DMS53 (cell line): ENCODE measurements at regions not wholly inside any gene's neighbourhood (a gene's known extent, or its start where the extent isn't known, plus 50 kb on each side); places are given as distances from the start of the nearest gene placed in this dataset.
"Not testable (repeated sequence)": the region's sequence is repeated elsewhere in the genome, so short reads cannot be mapped to it uniquely, and the experiment has no call there.

Experiments
- DNase-seq: peaks from one replicate; lab custom pipeline; 2025; lab: John Stamatoyannopoulos, UW

DNA sequence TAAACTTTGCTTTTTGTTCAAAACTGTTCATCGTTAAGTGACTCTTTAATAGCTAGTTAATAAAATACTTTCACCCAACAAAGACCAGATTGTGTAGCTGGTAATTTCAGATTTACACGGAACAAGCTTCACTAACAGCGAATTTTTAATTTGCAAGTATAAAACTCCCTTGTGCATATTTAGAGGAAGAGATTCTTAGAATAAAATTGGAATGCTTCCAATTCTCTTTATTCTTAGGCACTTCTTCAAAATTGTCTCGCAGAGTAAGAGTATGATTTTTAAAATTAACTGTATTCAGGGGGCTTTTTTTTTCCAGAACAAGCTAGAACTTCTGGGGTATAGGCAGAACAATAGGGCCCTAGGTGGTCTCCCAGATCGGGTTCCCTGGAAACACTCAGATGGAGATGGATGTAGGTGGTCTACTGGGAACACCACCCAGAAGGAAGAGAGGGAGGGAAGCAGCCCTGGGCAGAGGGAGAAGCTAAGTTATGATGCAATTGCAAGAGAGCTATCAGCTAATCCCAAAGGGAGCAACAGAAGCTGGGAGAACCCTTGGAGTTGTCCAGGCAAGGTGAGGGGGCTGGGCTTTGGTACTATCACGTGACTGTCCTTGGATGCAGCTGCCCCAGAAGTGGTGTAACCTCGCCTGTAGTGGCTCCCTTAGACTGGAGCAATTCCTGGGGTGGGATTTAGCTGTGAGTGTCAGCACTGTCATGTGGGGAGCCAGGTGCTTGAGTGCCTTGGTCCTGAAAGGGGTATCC, 151.7 kb upstream of the ASB18 start:
- no peak for DNase-seq

- DNase-seq: no peak
Measured at GRCh38 chr2:236417150-236417549, 152.5 kb upstream of the ACKR3 start.

- no peak for DNase-seq
Measured at GRCh38 chr2:236430584-236430983, 139.0 kb upstream of the ACKR3 start.

DNA sequence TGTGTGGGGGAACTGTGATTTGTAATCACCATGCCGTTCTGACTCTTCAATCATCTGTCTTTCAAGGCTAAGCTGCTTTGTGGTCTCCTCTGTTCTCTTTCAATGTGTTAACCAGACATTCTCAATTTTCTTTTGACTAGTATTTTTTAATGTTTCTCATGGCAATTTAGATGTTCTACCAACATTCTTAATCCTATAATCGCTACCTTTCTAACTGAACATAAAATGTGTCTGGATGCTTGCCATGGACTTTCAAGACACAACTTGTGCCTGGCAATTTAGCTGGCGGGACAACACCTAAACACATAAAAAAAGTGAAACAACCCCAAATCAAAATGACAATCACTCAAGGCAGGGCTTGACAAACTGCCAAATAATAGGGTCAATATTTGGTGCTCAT, 135.0 kb upstream of the ACKR3 start:
- DNase-seq: no peak

DNA sequence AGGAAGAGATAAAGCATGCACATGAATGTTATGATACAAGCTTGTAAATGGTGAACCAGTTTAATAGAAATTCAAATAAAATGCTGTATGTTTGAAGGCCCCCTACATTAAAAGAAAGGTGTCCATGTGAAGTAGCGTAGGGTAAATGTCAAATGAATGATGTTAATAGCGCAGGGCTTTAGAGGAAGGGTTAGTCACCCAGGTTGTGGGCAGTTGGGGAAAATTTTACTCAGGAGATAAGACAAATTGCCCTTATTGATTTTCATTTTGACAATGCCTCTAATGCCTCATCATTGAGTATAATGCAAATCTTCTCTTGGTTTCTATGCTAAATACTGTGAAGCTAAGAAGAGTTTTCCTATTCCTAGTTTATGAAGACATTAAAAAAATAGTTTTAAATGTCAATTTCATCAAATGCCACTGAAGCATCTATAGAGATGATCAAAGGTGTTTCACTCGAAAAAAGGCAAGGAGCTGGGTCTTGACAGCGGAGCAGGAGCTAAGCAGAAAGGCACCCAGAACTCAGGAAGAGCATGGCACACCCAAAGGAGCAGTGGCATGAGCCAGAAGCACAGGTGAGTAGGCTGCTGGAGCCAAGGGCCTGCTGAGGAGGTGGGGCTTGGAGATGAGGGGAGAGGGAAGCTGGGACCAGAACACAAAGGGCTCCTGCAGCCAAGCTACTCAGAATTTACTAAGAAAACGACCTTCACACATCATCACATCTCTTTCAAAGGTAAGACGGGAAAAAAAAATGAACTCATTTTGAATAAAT, 129.3 kb upstream of the ACKR3 start:
- DNase-seq: no peak

- no peak for DNase-seq
Measured at GRCh38 chr2:236444187-236444586, 125.4 kb upstream of the ACKR3 start.

DNA sequence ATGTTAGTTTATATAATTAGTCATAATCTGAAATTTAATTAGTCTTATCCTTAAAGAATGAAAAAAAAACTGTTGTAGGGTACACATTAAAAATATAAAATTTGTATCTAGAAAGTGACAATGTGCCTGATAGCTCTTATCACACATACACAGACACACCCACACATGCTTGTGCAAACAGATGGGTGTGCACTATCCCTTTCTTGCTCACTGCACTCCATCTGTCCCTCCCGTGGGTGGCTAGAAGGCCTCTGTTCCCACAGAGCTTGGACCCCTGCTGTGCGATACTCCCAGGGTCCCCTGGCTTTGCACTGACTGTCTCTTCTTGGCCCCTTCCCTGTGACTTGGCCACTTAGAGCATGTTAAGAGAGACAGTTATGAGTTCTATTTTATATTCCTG, 123.9 kb upstream of the ACKR3 start:
- DNase-seq: no peak

DNA sequence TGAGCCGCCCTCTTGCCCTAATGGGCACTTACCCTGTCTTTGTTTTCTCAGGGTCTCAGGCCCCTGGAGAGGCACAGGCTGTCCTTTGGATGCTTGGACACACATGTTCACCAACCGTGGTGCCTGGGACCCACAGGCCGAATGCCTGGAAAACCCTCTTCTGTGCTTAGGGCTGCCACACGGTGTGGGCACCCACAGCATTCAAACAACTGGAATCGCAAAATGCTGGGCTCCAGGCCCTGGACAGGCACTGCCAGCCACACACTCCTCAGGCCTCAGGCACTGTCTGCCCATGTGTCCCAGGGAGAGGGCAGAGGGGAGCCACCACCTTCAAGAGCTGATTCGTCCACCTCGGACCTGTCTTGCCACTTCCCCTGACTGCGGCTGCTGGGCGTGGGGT, 123.1 kb upstream of the ACKR3 start:
- no peak for DNase-seq

DNA sequence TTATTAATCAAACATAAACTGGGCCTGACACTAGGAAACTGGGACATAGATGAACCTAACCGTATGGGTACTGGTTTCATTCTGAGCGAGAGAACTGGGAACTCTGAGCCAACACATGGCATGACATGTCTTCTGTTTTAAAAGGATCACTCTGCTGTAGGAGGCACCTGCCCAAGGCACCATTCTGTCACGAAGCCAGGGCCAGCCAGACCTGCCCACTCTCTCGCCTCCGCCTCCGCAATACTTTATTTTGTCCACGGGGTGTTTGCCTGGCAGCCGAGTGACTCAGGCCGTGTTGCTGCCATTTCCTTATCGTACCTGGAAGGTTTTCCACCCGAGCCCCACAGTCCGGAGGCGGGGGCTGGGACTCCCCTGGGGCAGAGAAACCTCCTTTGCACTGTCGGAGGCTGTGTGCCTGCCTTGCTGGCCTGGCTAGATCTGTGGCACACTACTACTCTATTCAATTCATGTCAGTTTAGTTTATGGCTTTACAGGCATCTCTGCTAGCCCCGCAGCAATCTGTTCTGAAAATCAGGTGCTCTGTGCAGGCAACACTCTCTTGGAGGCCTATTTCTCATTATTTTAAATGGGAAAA, 120.4 kb upstream of the ACKR3 start:
- no peak for DNase-seq

DNA sequence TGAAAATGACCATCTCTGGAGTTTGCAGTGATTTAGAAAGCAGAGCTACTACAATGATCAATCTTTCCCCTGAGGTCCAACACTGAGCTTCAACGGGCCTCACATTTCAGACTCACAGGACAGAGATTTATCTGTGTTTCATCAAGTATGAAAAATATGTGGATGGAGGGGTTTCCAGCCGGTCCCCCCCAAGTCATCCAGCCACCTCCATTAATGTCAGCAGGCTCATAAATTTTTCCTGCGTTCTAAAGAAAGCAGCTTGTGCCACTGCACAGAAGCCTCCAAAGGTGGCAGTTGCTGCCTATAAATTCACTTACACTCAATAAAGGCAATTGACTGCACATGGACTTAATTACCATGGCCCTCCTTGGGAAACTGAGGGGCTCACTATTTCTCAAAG, 117.4 kb upstream of the ACKR3 start:
- no peak for DNase-seq

DNA sequence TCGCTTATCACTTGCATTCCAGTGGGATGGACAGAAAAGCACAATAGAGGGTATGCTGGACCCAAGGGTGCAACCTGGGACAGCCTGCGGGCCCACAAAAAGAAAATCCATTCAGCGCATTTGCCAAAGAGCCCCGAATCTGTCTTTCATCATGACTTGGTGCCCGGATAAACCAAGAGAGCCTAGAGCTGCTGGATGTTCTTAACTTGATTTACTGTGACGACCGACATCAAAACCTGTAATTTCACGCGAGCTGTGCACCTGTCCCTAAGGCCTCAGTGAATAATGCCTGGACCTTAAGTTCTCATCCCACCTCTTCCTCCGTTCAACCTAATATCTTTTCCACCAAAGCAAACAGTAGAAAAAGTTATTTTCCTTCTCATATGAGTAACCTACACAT, 115.5 kb upstream of the ACKR3 start:
- DNase-seq: no peak

DNA sequence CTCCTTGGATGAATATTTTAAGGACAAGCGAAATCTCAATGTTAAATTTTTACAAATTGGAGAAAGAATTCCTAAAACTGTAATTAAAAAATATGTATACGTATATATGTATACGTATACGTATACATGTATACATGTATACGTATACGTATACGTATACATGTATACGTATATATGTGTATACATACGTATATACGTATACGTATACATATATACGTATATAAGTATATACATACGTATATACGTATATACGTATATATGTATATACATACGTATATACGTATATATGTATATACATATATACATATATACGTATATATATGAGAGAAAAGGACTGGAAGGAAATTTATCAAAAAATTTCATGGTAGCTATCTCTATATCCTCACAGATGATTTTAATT, 110.2 kb upstream of the ACKR3 start:
- peak; percentile 12 for DNase-seq

DNA sequence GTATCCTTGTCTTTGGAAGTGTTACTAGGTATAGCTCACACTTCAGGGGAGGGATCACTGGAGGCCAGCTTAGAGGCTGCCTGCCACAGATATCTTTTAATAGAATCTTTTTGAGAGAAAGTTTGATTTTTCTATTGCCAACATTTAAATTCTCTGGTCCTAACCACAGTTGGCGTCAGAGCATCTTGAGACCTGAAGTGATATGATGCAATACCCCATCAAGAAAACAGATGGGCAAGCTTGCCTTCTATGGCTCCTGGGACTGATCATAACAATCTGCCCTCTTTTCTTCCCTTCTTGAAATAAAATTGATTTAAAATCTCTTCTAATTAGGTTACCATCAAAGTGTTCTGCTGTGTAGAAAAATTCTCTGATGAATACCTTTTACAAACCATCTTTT, 105.5 kb upstream of the ACKR3 start:
- no peak for DNase-seq

DNA sequence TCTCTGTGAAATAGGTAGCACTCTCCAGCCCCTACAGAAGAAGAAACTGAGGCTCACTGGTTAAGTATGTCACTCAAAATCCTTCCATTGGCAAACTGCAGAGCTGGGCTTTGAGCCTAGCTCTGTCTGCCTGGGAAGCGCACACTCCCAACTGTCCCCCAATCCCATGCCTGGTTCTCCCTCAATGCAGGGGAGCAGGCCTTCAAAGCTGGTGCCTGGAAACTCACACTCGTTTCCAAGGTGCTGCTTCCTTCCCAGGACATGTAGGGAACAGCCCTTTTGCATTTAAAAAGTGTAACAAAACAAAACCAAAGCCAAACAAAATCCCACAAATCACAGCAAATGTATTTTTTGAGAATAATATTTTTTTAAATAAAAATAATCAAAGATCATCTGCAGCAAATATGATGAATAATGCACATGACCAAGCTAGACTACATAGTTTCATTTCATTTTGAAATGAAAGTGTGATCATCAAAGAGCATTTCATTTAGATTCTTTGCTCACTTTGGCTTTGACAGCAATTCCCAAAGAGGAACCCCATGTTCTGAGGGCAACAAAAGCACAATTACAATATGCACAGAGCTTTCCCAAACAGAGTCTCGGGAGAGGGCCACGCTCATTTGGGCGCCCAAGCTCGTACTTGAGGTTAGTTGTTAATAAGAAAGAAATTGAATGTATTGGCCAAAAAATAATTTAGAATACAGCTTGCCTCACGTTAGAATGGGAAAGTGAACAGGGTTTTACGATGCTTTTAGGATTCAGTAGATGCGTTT, 96.7 kb upstream of the ACKR3 start:
- DNase-seq: no peak

DNA sequence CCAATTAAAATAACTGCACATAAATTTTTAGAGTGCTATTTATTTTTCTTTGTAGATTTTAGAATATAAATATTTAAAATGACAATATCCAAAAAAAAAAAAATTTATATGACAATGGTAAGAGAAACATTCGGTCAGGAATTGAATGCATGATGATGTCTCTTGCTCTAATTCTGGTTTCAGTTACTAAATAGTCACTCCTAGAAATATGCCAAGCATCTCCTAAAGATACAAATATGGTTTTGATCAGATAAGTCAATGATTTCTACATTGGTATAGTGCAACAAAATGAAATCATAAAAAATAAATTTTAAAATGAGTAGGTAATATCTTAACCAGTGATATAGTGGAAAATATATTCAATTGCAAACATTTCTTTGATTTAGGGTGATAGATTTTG, 95.9 kb upstream of the ACKR3 start:
- no peak for DNase-seq

DNA sequence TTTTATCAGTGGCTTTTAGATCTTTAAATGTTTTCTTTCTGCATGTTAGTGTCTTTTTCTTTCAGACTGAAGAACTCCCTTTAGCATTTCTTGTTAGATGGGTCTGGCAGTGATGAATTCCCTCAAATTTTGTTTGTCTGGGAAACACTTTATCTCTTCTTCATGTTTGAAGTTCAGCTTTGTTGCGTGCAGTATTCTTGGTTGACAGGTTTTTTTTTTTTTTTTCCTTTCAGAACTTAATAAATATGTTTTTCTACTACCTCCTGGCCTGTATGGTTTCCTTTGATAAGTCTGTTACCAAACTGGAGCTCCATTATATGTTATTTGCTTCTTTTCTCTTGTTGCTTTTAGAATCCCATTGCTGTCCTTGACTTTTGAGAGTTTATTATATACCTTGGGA, 89.8 kb upstream of the ACKR3 start:
- DNase-seq: no peak

GRCh38 chr2:236483102-236483501, 86.5 kb upstream of the ACKR3 start:
- DNase-seq: no peak

DNA sequence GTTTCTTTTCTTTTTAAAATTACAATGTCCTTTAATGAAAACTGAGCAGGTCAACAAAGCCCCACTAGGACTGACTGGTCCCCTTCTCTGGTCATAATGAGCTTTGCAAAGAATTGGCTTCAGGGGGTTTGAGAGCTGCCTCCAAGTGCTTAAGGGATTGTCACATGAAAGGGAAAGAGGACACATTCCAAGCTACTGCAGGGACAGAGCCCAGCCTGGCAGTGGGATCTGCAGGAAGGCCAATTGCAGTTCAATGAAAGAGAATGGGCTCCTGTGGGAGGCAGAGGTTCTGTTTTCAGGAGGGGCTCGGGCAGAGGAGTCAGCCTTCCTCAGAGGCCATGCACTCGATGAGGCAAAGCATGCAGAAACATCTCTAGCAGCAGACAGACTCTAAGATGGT, 84.1 kb upstream of the ACKR3 start:
- DNase-seq: no peak

DNA sequence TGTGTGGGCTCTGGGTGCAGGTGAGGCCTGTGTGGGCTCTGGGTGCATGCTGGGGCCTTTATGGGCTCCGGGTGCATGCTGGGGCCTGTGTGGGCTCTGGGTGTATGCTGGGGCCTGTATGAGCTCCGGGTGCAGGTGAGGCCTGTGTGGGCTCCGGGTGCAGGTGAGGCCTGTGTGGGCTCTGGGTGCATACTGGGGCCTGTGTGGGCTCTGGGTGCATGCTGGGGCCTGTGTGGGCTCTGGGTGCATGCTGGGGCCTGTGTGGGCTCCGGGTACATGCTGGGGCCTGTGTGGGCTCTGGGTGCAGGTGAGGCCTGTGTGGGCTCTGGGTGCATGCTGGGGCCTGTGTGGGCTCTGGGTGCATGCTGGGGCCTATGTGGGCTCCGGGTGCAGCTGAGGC, 80.5 kb upstream of the ACKR3 start:
- not testable (repeated sequence) for DNase-seq

- DNase-seq: no peak
Measured at GRCh38 chr2:236489895-236490404, 79.7 kb upstream of the ACKR3 start.

GRCh38 chr2:236496340-236496739, 73.3 kb upstream of the ACKR3 start:
- no peak for DNase-seq

GRCh38 chr2:236498369-236498768, 71.3 kb upstream of the ACKR3 start:
- no peak for DNase-seq
